NCI-H1092 (cell line): ENCODE measurements at regions not wholly inside any gene's neighbourhood (a gene's known extent, or its start where the extent isn't known, plus 50 kb on each side); places are given as distances from the start of the nearest gene placed in this dataset.

Experiments used
- DNase-seq: peaks from one replicate; lab custom pipeline; 2025; lab: John Stamatoyannopoulos, UW

GRCh38 chr2:217064234-217065011, 204.6 kb upstream of the TNP1 start:
- DNase-seq = no peak

GRCh38 chr2:217063238-217063755, 203.4 kb upstream of the TNP1 start:
- no peak for DNase-seq

- DNase-seq = no peak
Observed at GRCh38 chr2:217062768-217063167, 202.9 kb upstream of the TNP1 start.

- no peak for DNase-seq
Observed at GRCh38 chr2:217061916-217062505, 202.1 kb upstream of the TNP1 start.

- no peak for DNase-seq
Observed at GRCh38 chr2:217060951-217061547, 201.2 kb upstream of the TNP1 start.

GRCh38 chr2:217060516-217060915, 200.7 kb upstream of the TNP1 start:
- no peak for DNase-seq

GRCh38 chr2:217058791-217059755, 199.2 kb upstream of the TNP1 start:
- DNase-seq = no peak

GRCh38 chr2:217057773-217058172, 197.9 kb upstream of the TNP1 start:
- no peak for DNase-seq

GRCh38 chr2:217055624-217056023, 195.8 kb upstream of the TNP1 start:
- DNase-seq = no peak

GRCh38 chr2:217054791-217055190, 194.9 kb upstream of the TNP1 start:
- no peak for DNase-seq

GRCh38 chr2:217052856-217053577, 193.2 kb upstream of the TNP1 start:
- DNase-seq = no peak

- DNase-seq = no peak
Observed at GRCh38 chr2:217051416-217051815, 191.6 kb upstream of the TNP1 start.

- peak; percentile 29 for DNase-seq
Observed at GRCh38 chr2:217049956-217050355, 190.1 kb upstream of the TNP1 start.

- DNase-seq = no peak
Observed at GRCh38 chr2:217049422-217049821, 189.6 kb upstream of the TNP1 start.

GRCh38 chr2:217048730-217049129, 188.9 kb upstream of the TNP1 start:
- DNase-seq = no peak

GRCh38 chr2:217047631-217048030, 187.8 kb upstream of the TNP1 start:
- no peak for DNase-seq

- no peak for DNase-seq
Observed at GRCh38 chr2:217047209-217047608, 187.3 kb upstream of the TNP1 start.

GRCh38 chr2:217045700-217046475, 186.0 kb upstream of the TNP1 start:
- DNase-seq = no peak

- DNase-seq = no peak
Observed at GRCh38 chr2:217040099-217040498, 180.2 kb upstream of the TNP1 start.

GRCh38 chr2:217038001-217038400, 178.1 kb upstream of the TNP1 start:
- DNase-seq = no peak

GRCh38 chr2:217037353-217037752, 177.5 kb upstream of the TNP1 start:
- DNase-seq = no peak
